Ishikawa (cell line): ENCODE measurements at regions not wholly inside any gene's neighbourhood (a gene's known extent, or its start where the extent isn't known, plus 50 kb on each side); places are given as distances from the start of the nearest gene placed in this dataset.

ENCODE experiments used
- CEBPB ChIP-seq: IDR thresholded peaks from 2 replicates; pipeline ENCODE4 v1.6.1; 2012
- EP300 ChIP-seq: IDR thresholded peaks from 2 replicates; pipeline ENCODE4 v1.6.1; 2012; ENCODE audit warnings: borderline replicate concordance
- RAD21 ChIP-seq: IDR thresholded peaks from 2 replicates; pipeline ENCODE4 v1.6.1; 2012; ENCODE audit warnings: low read depth
- TAF1 ChIP-seq: IDR thresholded peaks from 2 replicates; pipeline ENCODE4 v1.6.1; 2012; ENCODE audit warnings: low read depth, mild to moderate bottlenecking
- TCF12 ChIP-seq: IDR thresholded peaks from 2 replicates; pipeline ENCODE4 v1.6.1; 2012; ENCODE audit warnings: low read depth
- TEAD4 ChIP-seq: IDR thresholded peaks from 2 replicates; pipeline ENCODE4 v1.6.1; 2012
- YY1 ChIP-seq: IDR thresholded peaks from 2 replicates; pipeline ENCODE4 v1.6.1; 2012; ENCODE audit warnings: low read depth
- ZBTB7A ChIP-seq: IDR thresholded peaks from 2 replicates; pipeline ENCODE4 v1.6.1; 2012; ENCODE audit warnings: low read depth
- TF ChIP-seq, protein P1 (sequence below): IDR thresholded peaks from 2 replicates; pipeline ENCODE4 v1.6.1; 2012
- TF ChIP-seq, protein P2 (sequence below): IDR thresholded peaks from 2 replicates; pipeline ENCODE4 v1.6.1; 2012
- TF ChIP-seq, protein P3 (sequence below): IDR thresholded peaks from 2 replicates; pipeline ENCODE4 v1.6.1; 2012; ENCODE audit warnings: low read depth, mild to moderate bottlenecking

DNA sequence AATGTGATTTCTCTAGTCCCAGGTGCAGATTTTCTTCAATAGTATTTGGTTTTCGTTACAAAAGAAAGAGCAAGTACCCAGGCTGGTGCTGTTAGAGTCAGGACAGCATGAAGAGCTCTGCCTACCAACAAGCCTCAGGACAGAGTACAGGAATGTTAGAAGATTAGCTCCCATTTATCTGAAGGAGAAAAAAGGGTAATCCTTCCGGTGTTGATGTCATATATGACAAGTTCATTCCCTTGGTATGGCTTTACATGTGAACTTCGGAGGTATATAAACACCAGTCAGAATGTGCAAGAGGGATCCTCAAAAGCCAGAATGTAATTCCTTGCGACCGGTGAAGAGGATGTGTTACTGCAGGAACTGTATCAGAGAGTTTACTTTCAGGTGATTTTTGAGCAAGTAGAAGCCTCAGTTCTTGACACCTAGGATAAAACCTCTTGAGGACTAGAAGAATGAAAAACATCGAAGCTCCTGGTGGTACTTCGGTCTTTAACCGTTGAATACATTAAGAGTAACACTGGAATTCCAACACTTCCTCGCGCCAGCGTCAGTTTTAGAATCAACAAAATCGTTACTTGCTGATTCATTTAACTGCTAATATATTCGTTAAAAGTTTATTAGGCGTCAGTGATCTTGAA lies 194.2 kb upstream of the ZNF184 start:
- TF ChIP-seq, protein P1, sequence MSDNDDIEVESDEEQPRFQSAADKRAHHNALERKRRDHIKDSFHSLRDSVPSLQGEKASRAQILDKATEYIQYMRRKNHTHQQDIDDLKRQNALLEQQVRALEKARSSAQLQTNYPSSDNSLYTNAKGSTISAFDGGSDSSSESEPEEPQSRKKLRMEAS = no peak
- TF ChIP-seq TAF1 (no peak), CEBPB (no peak), EP300 (no peak), RAD21 (no peak), YY1 (no peak), ZBTB7A (no peak), TCF12 (no peak), TEAD4 (no peak)
- TF ChIP-seq, protein P2, sequence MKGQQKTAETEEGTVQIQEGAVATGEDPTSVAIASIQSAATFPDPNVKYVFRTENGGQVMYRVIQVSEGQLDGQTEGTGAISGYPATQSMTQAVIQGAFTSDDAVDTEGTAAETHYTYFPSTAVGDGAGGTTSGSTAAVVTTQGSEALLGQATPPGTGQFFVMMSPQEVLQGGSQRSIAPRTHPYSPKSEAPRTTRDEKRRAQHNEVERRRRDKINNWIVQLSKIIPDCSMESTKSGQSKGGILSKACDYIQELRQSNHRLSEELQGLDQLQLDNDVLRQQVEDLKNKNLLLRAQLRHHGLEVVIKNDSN = no peak
- TF ChIP-seq, protein P3, sequence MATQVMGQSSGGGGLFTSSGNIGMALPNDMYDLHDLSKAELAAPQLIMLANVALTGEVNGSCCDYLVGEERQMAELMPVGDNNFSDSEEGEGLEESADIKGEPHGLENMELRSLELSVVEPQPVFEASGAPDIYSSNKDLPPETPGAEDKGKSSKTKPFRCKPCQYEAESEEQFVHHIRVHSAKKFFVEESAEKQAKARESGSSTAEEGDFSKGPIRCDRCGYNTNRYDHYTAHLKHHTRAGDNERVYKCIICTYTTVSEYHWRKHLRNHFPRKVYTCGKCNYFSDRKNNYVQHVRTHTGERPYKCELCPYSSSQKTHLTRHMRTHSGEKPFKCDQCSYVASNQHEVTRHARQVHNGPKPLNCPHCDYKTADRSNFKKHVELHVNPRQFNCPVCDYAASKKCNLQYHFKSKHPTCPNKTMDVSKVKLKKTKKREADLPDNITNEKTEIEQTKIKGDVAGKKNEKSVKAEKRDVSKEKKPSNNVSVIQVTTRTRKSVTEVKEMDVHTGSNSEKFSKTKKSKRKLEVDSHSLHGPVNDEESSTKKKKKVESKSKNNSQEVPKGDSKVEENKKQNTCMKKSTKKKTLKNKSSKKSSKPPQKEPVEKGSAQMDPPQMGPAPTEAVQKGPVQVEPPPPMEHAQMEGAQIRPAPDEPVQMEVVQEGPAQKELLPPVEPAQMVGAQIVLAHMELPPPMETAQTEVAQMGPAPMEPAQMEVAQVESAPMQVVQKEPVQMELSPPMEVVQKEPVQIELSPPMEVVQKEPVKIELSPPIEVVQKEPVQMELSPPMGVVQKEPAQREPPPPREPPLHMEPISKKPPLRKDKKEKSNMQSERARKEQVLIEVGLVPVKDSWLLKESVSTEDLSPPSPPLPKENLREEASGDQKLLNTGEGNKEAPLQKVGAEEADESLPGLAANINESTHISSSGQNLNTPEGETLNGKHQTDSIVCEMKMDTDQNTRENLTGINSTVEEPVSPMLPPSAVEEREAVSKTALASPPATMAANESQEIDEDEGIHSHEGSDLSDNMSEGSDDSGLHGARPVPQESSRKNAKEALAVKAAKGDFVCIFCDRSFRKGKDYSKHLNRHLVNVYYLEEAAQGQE = no peak
